ENCODE measurements at regions not wholly inside any gene's neighbourhood (a gene's known extent, or its start where the extent isn't known, plus 50 kb on each side); places are given as distances from the start of the nearest gene placed in this dataset.

GRCh38 chr6:112439432-112439831 lies 92.3 kb downstream of the RFPL4B start:
- no peak for TF ChIP-seq CTCF (IDR thresholded peaks at IDR 0.05; ENCODE audit: low read length)
- no peak for TF ChIP-seq EZH2phosphoT487 (IDR thresholded peaks at IDR 0.05; ENCODE audit: low read length)
- no peak for TF ChIP-seq EZH2 (optimal IDR thresholded peaks at IDR 0.05; ENCODE audit: low read depth, low read length)

All from MM.1S (cell line).